ENCODE measurements at regions not wholly inside any gene's neighbourhood (a gene's known extent, or its start where the extent isn't known, plus 50 kb on each side); places are given as distances from the start of the nearest gene placed in this dataset.
"Not testable (repeated sequence)": the region's sequence is repeated elsewhere in the genome, so short reads cannot be mapped to it uniquely, and the experiment has no call there.

GRCh38 chr3:86381247-86381646 is 609.7 kb downstream of the VGLL3 start:
- H3K9me3 ChIP-seq, result no peaks in the 10 kb centered on the region
- no peaks in the 10 kb centered on the region for H3K4me1 ChIP-seq (ENCODE audit: low read depth)
- TF ChIP-seq CTCF (IDR thresholded peaks at IDR 0.05), result no peak
- ATAC-seq (no peak), DNase-seq (no peak)
- no peak overlapping the region for H3K4me3 ChIP-seq
- intact Hi-C loops (cut with DNase I, micrococcal nuclease), result no loop called here
- H3K36me3 ChIP-seq (ENCODE audit: low read depth), result no peaks in the 10 kb centered on the region

GRCh38 chr3:86379280-86379679 is 611.7 kb downstream of the VGLL3 start:
- ATAC-seq (no peak), DNase-seq (no peak)
- Histone ChIP-seq H3K36me3 (ENCODE audit: low read depth) (no peaks in the 10 kb centered on the region), H3K4me3 (no peak overlapping the region), H3K9me3 (no peaks in the 10 kb centered on the region), H3K4me1 (ENCODE audit: low read depth) (no peaks in the 10 kb centered on the region)
- no peak for TF ChIP-seq CTCF (IDR thresholded peaks at IDR 0.05)
- intact Hi-C loops (cut with DNase I, micrococcal nuclease), result no loop called here

GRCh38 chr3:86378829-86379228 is 612.1 kb downstream of the VGLL3 start:
- no peak for TF ChIP-seq CTCF (IDR thresholded peaks at IDR 0.05)

DNA sequence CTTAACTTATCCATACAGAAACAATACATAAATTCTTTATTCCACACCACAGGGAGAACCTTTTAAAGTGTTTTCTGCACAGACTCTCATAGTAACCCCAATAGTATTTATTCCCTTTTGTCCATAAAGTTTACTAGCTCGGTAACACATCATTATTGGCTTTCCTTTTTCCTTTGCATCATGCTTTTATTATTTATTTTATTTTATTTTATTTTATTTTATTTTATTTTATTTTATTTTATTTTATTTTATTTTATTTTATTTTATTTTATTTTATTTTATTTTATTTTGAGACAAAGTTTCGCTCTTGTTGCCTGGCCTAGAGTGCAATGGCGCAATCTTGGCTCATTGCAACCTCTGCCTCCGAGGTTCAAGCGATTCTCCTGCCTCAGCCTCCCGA is 655.4 kb downstream of the VGLL3 start:
- H3K36me3 ChIP-seq (ENCODE audit: low read depth); DNase-seq; intact Hi-C loops (cut with DNase I, micrococcal nuclease); H3K9me3 ChIP-seq; ATAC-seq; H3K4me1 ChIP-seq (ENCODE audit: low read depth); H3K4me3 ChIP-seq: not testable (repeated sequence)

More at GRCh38 chr3:86378829-86379228, 612.1 kb downstream of the VGLL3 start:
- DNase-seq, result no peak
- H3K4me1 ChIP-seq (ENCODE audit: low read depth), result no peaks in the 10 kb centered on the region
- no peak overlapping the region for H3K4me3 ChIP-seq
- no peak for ATAC-seq
- intact Hi-C loops (cut with DNase I, micrococcal nuclease), result no loop called here
- no peaks in the 10 kb centered on the region for H3K36me3 ChIP-seq (ENCODE audit: low read depth)
- H3K9me3 ChIP-seq, result no peaks in the 10 kb centered on the region

DNA sequence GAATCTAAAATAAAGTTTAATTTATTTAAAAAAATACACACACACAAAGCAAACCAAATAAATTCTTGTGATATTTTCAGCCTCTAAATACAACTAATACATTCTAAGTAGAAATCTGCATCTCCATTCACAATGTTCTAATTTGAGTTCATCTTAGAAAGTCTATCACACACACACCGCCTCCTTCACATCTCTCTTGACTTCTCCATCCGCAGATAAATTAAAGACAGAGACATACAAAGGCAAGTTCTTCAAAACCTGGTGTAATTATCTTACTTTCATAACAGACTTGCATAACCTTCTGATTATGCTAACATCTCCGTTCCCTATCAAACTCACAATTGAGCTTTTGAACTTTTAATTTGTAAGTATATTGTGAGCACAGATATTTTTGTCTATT is 657.3 kb downstream of the VGLL3 start:
- Histone ChIP-seq H3K36me3 (ENCODE audit: low read depth) (no peaks in the 10 kb centered on the region), H3K4me3 (no peak overlapping the region), H3K9me3 (no peaks in the 10 kb centered on the region), H3K4me1 (ENCODE audit: low read depth) (no peaks in the 10 kb centered on the region)
- TF ChIP-seq CTCF (IDR thresholded peaks at IDR 0.05), result no peak
- intact Hi-C loops (cut with DNase I, micrococcal nuclease), result no loop called here
- DNase-seq (no peak), ATAC-seq (no peak)

- ATAC-seq (no peak), DNase-seq (no peak)
- H3K4me3 ChIP-seq, result no peak overlapping the region
- no peaks in the 10 kb centered on the region for H3K36me3 ChIP-seq (ENCODE audit: low read depth)
- H3K4me1 ChIP-seq (ENCODE audit: low read depth), result no peaks in the 10 kb centered on the region
- intact Hi-C loops (cut with DNase I, micrococcal nuclease), result no loop called here
- no peak for TF ChIP-seq CTCF (IDR thresholded peaks at IDR 0.05)
- no peaks in the 10 kb centered on the region for H3K9me3 ChIP-seq
Observed at GRCh38 chr3:86303935-86304334, 687.0 kb downstream of the VGLL3 start.

Data from mucosa of descending colon (tissue), 3 donors.